ENCODE measurements at regions not wholly inside any gene's neighbourhood (a gene's known extent, or its start where the extent isn't known, plus 50 kb on each side); places are given as distances from the start of the nearest gene placed in this dataset.
"Not testable (repeated sequence)": the region's sequence is repeated elsewhere in the genome, so short reads cannot be mapped to it uniquely, and the experiment has no call there.

GRCh38 chr14:43745746-43746145, 761.3 kb downstream of the FSCB start:
- no peak overlapping the region for H3K27ac ChIP-seq
- no peaks in the 10 kb centered on the region for H3K27me3 ChIP-seq
- H3K4me1 ChIP-seq = no peaks in the 10 kb centered on the region
- 93 to 100% methylated on average over 1 of the region's 1 CpG for WGBS, 2 donors
- ATAC-seq (no peak), DNase-seq (no peak), FAIRE-seq (no peak)
- intact Hi-C loops (cut with DNase I) = no loop called here
- no peaks in the 10 kb centered on the region for H3K36me3 ChIP-seq
- no peak for TF ChIP-seq CTCF (IDR thresholded peaks at IDR 0.05)
- no peak overlapping the region for H3K4me3 ChIP-seq
- no peaks in the 10 kb centered on the region for H3K9me3 ChIP-seq

- Histone ChIP-seq H3K4me1 (no peaks in the 10 kb centered on the region), H3K4me3 (no peak overlapping the region), H3K36me3 (no peaks in the 10 kb centered on the region), H3K27me3 (no peaks in the 10 kb centered on the region), H3K27ac (no peak overlapping the region), H3K9me3 (no peaks in the 10 kb centered on the region)
- ATAC-seq (no peak), FAIRE-seq (no peak), DNase-seq (no peak)
- WGBS, 2 donors = 72 to 80% methylated on average over 3 of the region's 3 CpGs
- TF ChIP-seq CTCF (IDR thresholded peaks at IDR 0.05) = no peak
- intact Hi-C loops (cut with DNase I) = no loop called here
These were observed 771.2 kb downstream of the FSCB start for GRCh38 chr14:43735932-43736331.

GRCh38 chr14:43729143-43729542, 777.9 kb downstream of the FSCB start:
- no peaks in the 10 kb centered on the region for H3K9me3 ChIP-seq

GRCh38 chr14:43706900-43707299, 800.2 kb downstream of the FSCB start:
- ATAC-seq (no peak), FAIRE-seq (no peak)

More at GRCh38 chr14:43729143-43729542, 777.9 kb downstream of the FSCB start:
- no peaks in the 10 kb centered on the region for H3K36me3 ChIP-seq
- intact Hi-C loops (cut with DNase I) = no loop called here
- WGBS, 2 donors = 79% methylated on average over 4 of the region's 4 CpGs
- no peak for ATAC-seq
- H3K4me1 ChIP-seq = no peaks in the 10 kb centered on the region
- no peaks in the 10 kb centered on the region for H3K27me3 ChIP-seq
- DNase-seq = no peak
- no peak overlapping the region for H3K27ac ChIP-seq
- FAIRE-seq = no peak
- TF ChIP-seq CTCF (IDR thresholded peaks at IDR 0.05) = no peak
- no peak overlapping the region for H3K4me3 ChIP-seq

GRCh38 chr14:43698561-43699284, 808.4 kb downstream of the FSCB start:
- H3K4me3 ChIP-seq; FAIRE-seq; H3K27me3 ChIP-seq; H3K27ac ChIP-seq; H3K36me3 ChIP-seq; H3K4me1 ChIP-seq; intact Hi-C loops (cut with DNase I); H3K9me3 ChIP-seq; ATAC-seq: not testable (repeated sequence)
- 77 to 88% methylated on average over 13 to 20 of the region's 20 CpGs for WGBS, 2 donors
- peak in 1 of 6 donors; percentile 17 for DNase-seq

More at GRCh38 chr14:43706900-43707299, 800.2 kb downstream of the FSCB start:
- Histone ChIP-seq H3K4me3 (no peak overlapping the region), H3K9me3 (no peaks in the 10 kb centered on the region), H3K36me3 (no peaks in the 10 kb centered on the region), H3K27ac (no peak overlapping the region), H3K27me3 (no peaks in the 10 kb centered on the region), H3K4me1 (no peaks in the 10 kb centered on the region)
- no peak for TF ChIP-seq CTCF (IDR thresholded peaks at IDR 0.05)
- no peak for DNase-seq
- intact Hi-C loops (cut with DNase I) = no loop called here

Data from pancreas (tissue), 10 donors.